Trophoblast cell (in vitro differentiated cells and primary cell): ENCODE measurements at regions not wholly inside any gene's neighbourhood (a gene's known extent, or its start where the extent isn't known, plus 50 kb on each side); places are given as distances from the start of the nearest gene placed in this dataset.

Experiments used
- DNase-seq, 2 donors: peaks; one replicate each; pipeline ENCODE4 v3.0.0-alpha.2; 2016
- H2AFZ ChIP-seq: 2 replicates; pipeline ENCODE4 v1.6.1; 2013; ENCODE audit warnings: low read length, moderate library complexity, mild to moderate bottlenecking; ENCODE audit not compliant: insufficient read depth, poor library complexity
- H2AK5ac ChIP-seq: 2 replicates; pipeline ENCODE4 v1.6.1; 2013; ENCODE audit warnings: mild to moderate bottlenecking, low read length
- H2BK120ac ChIP-seq: 2 replicates; pipeline ENCODE4 v1.6.1; 2013; ENCODE audit warnings: low read length, mild to moderate bottlenecking, moderate library complexity; ENCODE audit not compliant: insufficient read depth, poor library complexity
- H2BK12ac ChIP-seq: 2 replicates; pipeline ENCODE4 v1.6.1; 2013; ENCODE audit warnings: mild to moderate bottlenecking, low read length, moderate library complexity
- H2BK5ac ChIP-seq: 2 replicates; pipeline ENCODE4 v1.6.1; 2013; ENCODE audit warnings: low read length, low read depth, moderate library complexity, mild to moderate bottlenecking; ENCODE audit not compliant: poor library complexity
- H3K14ac ChIP-seq: 2 replicates; pipeline ENCODE4 v1.6.1; 2013; ENCODE audit warnings: mild to moderate bottlenecking, low read length
- H3K18ac ChIP-seq: 2 replicates; pipeline ENCODE4 v1.6.1; 2013; ENCODE audit warnings: mild to moderate bottlenecking, low read length
- H3K23ac ChIP-seq: 2 replicates; pipeline ENCODE4 v1.6.1; 2013; ENCODE audit warnings: low read length
- H3K27ac ChIP-seq: 2 replicates; pipeline ENCODE4 v1.5.1; 2013; ENCODE audit warnings: low read depth, mild to moderate bottlenecking, inconsistent platforms, low read length, moderate library complexity
- H3K27me3 ChIP-seq: 2 replicates; pipeline ENCODE4 v1.6.1; 2013; ENCODE audit warnings: inconsistent platforms, mild to moderate bottlenecking, low read length, moderate library complexity; ENCODE audit not compliant: insufficient read depth
- H3K36me3 ChIP-seq, 2 experiments: 1 replicate in 1 of 2; 2 replicates in 1 of 2; pipeline ENCODE4 v1.6.1; 2013; ENCODE audit warnings: low read length in 2 of 2, mild to moderate bottlenecking in 2 of 2, moderate library complexity in 1 of 2; ENCODE audit not compliant: insufficient read depth in 2 of 2, control insufficient read depth in 1 of 2
- H3K4ac ChIP-seq: 2 replicates; pipeline ENCODE4 v1.6.1; 2013; ENCODE audit warnings: low read depth, mild to moderate bottlenecking, low read length, moderate library complexity
- H3K4me1 ChIP-seq, 2 experiments: 1 replicate in 1 of 2; 2 replicates in 1 of 2; pipeline ENCODE4 v1.6.1; 2013; ENCODE audit warnings: low read length in 2 of 2, mild to moderate bottlenecking in 2 of 2, moderate library complexity in 1 of 2; ENCODE audit not compliant: insufficient read depth in 2 of 2, control insufficient read depth in 1 of 2
- H3K4me2 ChIP-seq: 2 replicates; pipeline ENCODE4 v1.6.1; 2013; ENCODE audit warnings: inconsistent platforms, mild to moderate bottlenecking, low read length, moderate library complexity
- H3K4me3 ChIP-seq: 2 replicates; pipeline ENCODE4 v1.5.1; 2013; ENCODE audit warnings: mild to moderate bottlenecking, low read depth, low read length, inconsistent platforms
- H3K79me1 ChIP-seq: one replicate; pipeline ENCODE4 v1.6.1; 2013; ENCODE audit warnings: low read length
- H3K79me2 ChIP-seq: 2 replicates; pipeline ENCODE4 v1.6.1; 2013; ENCODE audit warnings: low read length, mild to moderate bottlenecking; ENCODE audit not compliant: control insufficient read depth, insufficient read depth, poor library complexity
- H3K9ac ChIP-seq: 2 replicates; pipeline ENCODE4 v1.6.1; 2013; ENCODE audit warnings: mild to moderate bottlenecking, low read length
- H3K9me3 ChIP-seq: 2 replicates; pipeline ENCODE4 v1.6.1; 2013; ENCODE audit warnings: low read depth, mild to moderate bottlenecking, control low read depth, inconsistent platforms, low read length; ENCODE audit not compliant: insufficient read depth
- H4K12ac ChIP-seq: 2 replicates; pipeline ENCODE4 v1.6.1; 2013; ENCODE audit warnings: low read depth, mild to moderate bottlenecking, low read length, moderate library complexity
- H4K8ac ChIP-seq: 2 replicates; pipeline ENCODE4 v1.6.1; 2013; ENCODE audit warnings: low read depth, mild to moderate bottlenecking, low read length, moderate library complexity
- H4K91ac ChIP-seq: one replicate; pipeline ENCODE4 v1.6.1; 2013; ENCODE audit warnings: low read depth, mild to moderate bottlenecking, low read length, moderate library complexity
- WGBS: extraction: QIAGEN DNeasy Blood & Tissue Kit; methylation state at CpG from one replicate; pipeline ENCODE4 v1.1.7; 2013; ENCODE audit warnings: missing lambda C conversion rate; ENCODE audit not compliant: insufficient read length, insufficient coverage; ENCODE audit errors: extremely low coverage; 5-methylcytosine and 5-hydroxymethylcytosine counted together

- no peak for DNase-seq
- no peak overlapping the region for H3K4ac ChIP-seq
- H2BK12ac ChIP-seq: no peak overlapping the region
- no peak overlapping the region for H4K8ac ChIP-seq
- no peaks in the 10 kb centered on the region for H3K36me3 ChIP-seq
- no peak overlapping the region for H3K14ac ChIP-seq
- no peaks in the 10 kb centered on the region for H3K4me1 ChIP-seq
- no peak overlapping the region for H4K12ac ChIP-seq
- H2AK5ac ChIP-seq: no peak overlapping the region
- no peaks in the 10 kb centered on the region for H3K79me1 ChIP-seq
- H3K18ac ChIP-seq: no peak overlapping the region
- no peak overlapping the region for H2BK120ac ChIP-seq
- no peaks in the 10 kb centered on the region for H3K9me3 ChIP-seq
- H2AFZ ChIP-seq: no peak overlapping the region
- no peak overlapping the region for H3K4me3 ChIP-seq
- no peak overlapping the region for H4K91ac ChIP-seq
- no peak overlapping the region for H2BK5ac ChIP-seq
- H3K27ac ChIP-seq: no peak overlapping the region
- H3K4me2 ChIP-seq: no peak overlapping the region
- 100% methylated on average over 2 of the region's 2 CpGs for WGBS
- no peaks in the 10 kb centered on the region for H3K27me3 ChIP-seq
- no peak overlapping the region for H3K9ac ChIP-seq
- no peaks in the 10 kb centered on the region for H3K79me2 ChIP-seq
- no peak overlapping the region for H3K23ac ChIP-seq
Observed at GRCh38 chr19:29016353-29016752, 196.6 kb downstream of the UQCRFS1 start.

DNA sequence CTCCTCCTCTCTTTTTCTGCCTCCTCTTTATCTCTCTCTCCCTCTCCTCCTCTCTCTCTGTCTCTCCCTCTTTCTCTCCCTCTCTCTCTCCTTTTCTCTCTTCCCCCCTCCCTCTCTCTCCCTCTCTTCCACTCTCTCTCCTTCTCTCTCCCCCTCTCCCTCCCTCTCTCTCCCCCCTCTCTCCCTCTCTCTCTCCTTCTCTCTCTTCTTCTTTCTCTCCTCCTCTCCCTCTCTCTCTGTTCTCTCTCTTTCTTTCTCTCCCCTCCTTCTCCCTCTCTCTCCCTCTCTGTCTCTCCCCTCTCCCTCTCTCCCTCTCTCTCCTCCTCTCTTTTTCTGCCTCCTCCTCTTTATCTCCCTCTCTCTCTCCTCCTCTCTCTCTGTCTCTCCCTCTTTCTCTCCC, 197.4 kb downstream of the UQCRFS1 start:
- no peak overlapping the region for H4K91ac ChIP-seq
- H3K9ac ChIP-seq: no peak overlapping the region
- no peak overlapping the region for H3K23ac ChIP-seq
- H3K4me2 ChIP-seq: no peak overlapping the region
- H4K8ac ChIP-seq: no peak overlapping the region
- no peak overlapping the region for H4K12ac ChIP-seq
- H3K27me3 ChIP-seq: no peaks in the 10 kb centered on the region
- no peak overlapping the region for H2BK120ac ChIP-seq
- H3K79me2 ChIP-seq: no peaks in the 10 kb centered on the region
- H2BK12ac ChIP-seq: no peak overlapping the region
- no peak overlapping the region for H3K14ac ChIP-seq
- no peak overlapping the region for H3K27ac ChIP-seq
- H3K4me1 ChIP-seq: no peaks in the 10 kb centered on the region
- H3K36me3 ChIP-seq: no peaks in the 10 kb centered on the region
- no peaks in the 10 kb centered on the region for H3K9me3 ChIP-seq
- H2AK5ac ChIP-seq: no peak overlapping the region
- no peak overlapping the region for H3K4me3 ChIP-seq
- no peak overlapping the region for H2AFZ ChIP-seq
- H3K4ac ChIP-seq: no peak overlapping the region
- no peak overlapping the region for H2BK5ac ChIP-seq
- no peak overlapping the region for H3K18ac ChIP-seq
- no peak for DNase-seq
- no peaks in the 10 kb centered on the region for H3K79me1 ChIP-seq

DNA sequence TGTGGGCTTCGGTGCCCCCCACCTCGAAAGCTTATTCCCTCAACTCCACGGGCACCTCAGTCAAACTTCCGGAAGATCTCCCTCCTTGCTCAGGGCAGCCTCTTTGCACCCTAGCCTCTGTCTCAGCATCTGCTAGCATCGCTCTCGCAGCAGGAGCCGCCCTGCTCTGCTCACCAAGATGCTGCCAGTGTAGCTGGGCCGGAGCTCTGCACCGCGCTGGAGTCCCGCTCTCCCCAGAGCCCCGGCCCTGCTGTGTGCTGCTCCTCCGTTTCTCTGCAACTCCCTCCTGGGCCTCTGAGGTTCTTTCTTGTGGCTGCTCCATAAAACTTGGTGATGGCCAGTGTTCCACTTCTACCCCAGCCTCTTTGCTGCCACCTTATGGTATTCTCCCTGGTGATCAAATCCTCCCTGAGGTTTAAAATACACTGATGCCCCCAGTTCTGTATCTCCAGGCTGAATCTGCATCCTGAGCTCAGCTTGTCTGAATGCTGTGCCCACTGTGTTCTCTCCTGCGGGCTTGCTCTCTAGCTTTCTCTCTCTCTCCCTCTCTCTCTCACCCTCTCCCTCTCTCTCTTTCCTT, 198.0 kb downstream of the UQCRFS1 start:
- Histone ChIP-seq H3K36me3 (no peaks in the 10 kb centered on the region), H3K18ac (no peak overlapping the region), H3K23ac (no peak overlapping the region), H4K8ac (no peak overlapping the region), H3K4me3 (no peak overlapping the region), H4K12ac (no peak overlapping the region), H2BK120ac (no peak overlapping the region), H3K9me3 (no peaks in the 10 kb centered on the region), H3K27me3 (no peaks in the 10 kb centered on the region), H3K9ac (no peak overlapping the region), H2BK12ac (no peak overlapping the region), H3K4me1 (no peaks in the 10 kb centered on the region), H2BK5ac (no peak overlapping the region), H3K27ac (no peak overlapping the region), H2AFZ (no peak overlapping the region), H3K4me2 (no peak overlapping the region), H3K14ac (no peak overlapping the region), H4K91ac (no peak overlapping the region), H3K79me2 (no peaks in the 10 kb centered on the region), H3K4ac (no peak overlapping the region), H2AK5ac (no peak overlapping the region), H3K79me1 (no peaks in the 10 kb centered on the region)
- WGBS: no CpG with 5 or more reads among the region's 14 CpGs
- no peak for DNase-seq

- H3K4me3 ChIP-seq: no peak overlapping the region
- no peak overlapping the region for H3K14ac ChIP-seq
- H2AK5ac ChIP-seq: no peak overlapping the region
- WGBS: no CpG with 5 or more reads among the region's 15 CpGs
- no peak overlapping the region for H2BK12ac ChIP-seq
- H3K4ac ChIP-seq: no peak overlapping the region
- H3K27me3 ChIP-seq: no peaks in the 10 kb centered on the region
- H3K36me3 ChIP-seq: no peaks in the 10 kb centered on the region
- H3K27ac ChIP-seq: no peak overlapping the region
- no peak overlapping the region for H3K23ac ChIP-seq
- no peaks in the 10 kb centered on the region for H3K79me2 ChIP-seq
- H3K4me2 ChIP-seq: no peak overlapping the region
- no peak overlapping the region for H2BK120ac ChIP-seq
- no peak overlapping the region for H2BK5ac ChIP-seq
- no peak overlapping the region for H4K12ac ChIP-seq
- no peaks in the 10 kb centered on the region for H3K9me3 ChIP-seq
- H4K91ac ChIP-seq: no peak overlapping the region
- H3K9ac ChIP-seq: no peak overlapping the region
- no peak overlapping the region for H3K18ac ChIP-seq
- H3K4me1 ChIP-seq: no peaks in the 10 kb centered on the region
- no peak for DNase-seq
- H3K79me1 ChIP-seq: no peaks in the 10 kb centered on the region
- H4K8ac ChIP-seq: no peak overlapping the region
- H2AFZ ChIP-seq: no peak overlapping the region
Observed at GRCh38 chr19:29013988-29014387, 199.0 kb downstream of the UQCRFS1 start.
